Adrenal gland (tissue), 5 donors: ENCODE measurements at regions not wholly inside any gene's neighbourhood (a gene's known extent, or its start where the extent isn't known, plus 50 kb on each side); places are given as distances from the start of the nearest gene placed in this dataset.

Source experiments
- POLR2A ChIP-seq, 2 donors: fragments of 450-650 bp; IDR thresholded peaks; one replicate each; pipeline ENCODE4 v1.6.1; 2017; ENCODE audit warnings: antibody characterized with exemption in 2 of 2, mild to moderate bottlenecking in 2 of 2, moderate library complexity in 1 of 2
- TF ChIP-seq, protein P1 (sequence below), 6 experiments: fragments of 450-650 bp in 4 of 6; fragments of 200-600 bp in 2 of 6; sonication (generic) in 1 of 6; IDR thresholded peaks; 1 replicate in 5 of 6; 2 replicates in 1 of 6; pipeline versions ENCODE4 v1.5.1 to v1.8.0; 2016 to 2021; ENCODE audit warnings: antibody characterized with exemption in 6 of 6, mild to moderate bottlenecking in 2 of 6, moderate library complexity in 1 of 6
- donor health status: DM: no; HTN: no; CAD: no.

GRCh38 chr6:37550191-37550831 is 50.6 kb upstream of the CCDC167 start:
- TF ChIP-seq POLR2A (IDR thresholded peaks at IDR 0.05), result no peak
- TF ChIP-seq, protein P1, sequence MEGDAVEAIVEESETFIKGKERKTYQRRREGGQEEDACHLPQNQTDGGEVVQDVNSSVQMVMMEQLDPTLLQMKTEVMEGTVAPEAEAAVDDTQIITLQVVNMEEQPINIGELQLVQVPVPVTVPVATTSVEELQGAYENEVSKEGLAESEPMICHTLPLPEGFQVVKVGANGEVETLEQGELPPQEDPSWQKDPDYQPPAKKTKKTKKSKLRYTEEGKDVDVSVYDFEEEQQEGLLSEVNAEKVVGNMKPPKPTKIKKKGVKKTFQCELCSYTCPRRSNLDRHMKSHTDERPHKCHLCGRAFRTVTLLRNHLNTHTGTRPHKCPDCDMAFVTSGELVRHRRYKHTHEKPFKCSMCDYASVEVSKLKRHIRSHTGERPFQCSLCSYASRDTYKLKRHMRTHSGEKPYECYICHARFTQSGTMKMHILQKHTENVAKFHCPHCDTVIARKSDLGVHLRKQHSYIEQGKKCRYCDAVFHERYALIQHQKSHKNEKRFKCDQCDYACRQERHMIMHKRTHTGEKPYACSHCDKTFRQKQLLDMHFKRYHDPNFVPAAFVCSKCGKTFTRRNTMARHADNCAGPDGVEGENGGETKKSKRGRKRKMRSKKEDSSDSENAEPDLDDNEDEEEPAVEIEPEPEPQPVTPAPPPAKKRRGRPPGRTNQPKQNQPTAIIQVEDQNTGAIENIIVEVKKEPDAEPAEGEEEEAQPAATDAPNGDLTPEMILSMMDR (IDR thresholded peaks at IDR 0.05), result no peak
